Small intestine (tissue), 7 donors: ENCODE measurements at regions not wholly inside any gene's neighbourhood (a gene's known extent, or its start where the extent isn't known, plus 50 kb on each side); places are given as distances from the start of the nearest gene placed in this dataset.
A peak's percentile ranks its signal among the peaks of the same experiment; 100 is the strongest.

Experiments
- DNase-seq, 2 donors: peaks; one replicate each; pipeline versions ENCODE4 v3.0.0 to v3.0.0-alpha.2; 2013
- FAIRE-seq: peaks from 2 replicates; lab custom pipeline; 2012; peaks lifted over from hg19 to GRCh38; lab: Jason Lieb, UNC
- H3K27ac ChIP-seq, 3 donors: one replicate each; pipeline ENCODE4 v1.5.1; 2013; ENCODE audit warnings: low read length in 2 of 3, mild to moderate bottlenecking in 2 of 3, control low read depth in 1 of 3, inconsistent platforms in 1 of 3, low read depth in 1 of 3, moderate library complexity in 1 of 3
- H3K27me3 ChIP-seq, 3 donors: one replicate each; pipeline ENCODE4 v1.6.1; 2013; ENCODE audit warnings: low read length in 3 of 3, inconsistent platforms in 1 of 3; ENCODE audit not compliant: control insufficient read depth in 3 of 3, insufficient read depth in 3 of 3
- H3K36me3 ChIP-seq, 3 donors: one replicate each; pipeline ENCODE4 v1.6.1; 2013; ENCODE audit warnings: low read length in 3 of 3, inconsistent platforms in 1 of 3, low read depth in 1 of 3, mild to moderate bottlenecking in 1 of 3, moderate library complexity in 1 of 3; ENCODE audit not compliant: control insufficient read depth in 3 of 3, insufficient read depth in 2 of 3
- H3K4me1 ChIP-seq, 3 donors: one replicate each; pipeline ENCODE4 v1.6.1; 2013; ENCODE audit warnings: low read length in 2 of 3, inconsistent platforms in 1 of 3, low read depth in 1 of 3, mild to moderate bottlenecking in 1 of 3, moderate library complexity in 1 of 3; ENCODE audit not compliant: control insufficient read depth in 3 of 3, insufficient read depth in 2 of 3
- H3K4me3 ChIP-seq, 3 donors: one replicate each; pipeline ENCODE4 v1.5.1; 2013; ENCODE audit warnings: low read length in 3 of 3, control low read depth in 1 of 3, inconsistent platforms in 1 of 3, low read depth in 1 of 3, mild to moderate bottlenecking in 1 of 3, moderate library complexity in 1 of 3
- H3K9me3 ChIP-seq, 2 donors: one replicate each; pipeline ENCODE4 v1.6.1; 2013; ENCODE audit warnings: low read depth in 1 of 2, low read length in 1 of 2; ENCODE audit not compliant: control insufficient read depth in 2 of 2, insufficient read depth in 1 of 2
- WGBS, 3 donors: extraction: QIAGEN DNeasy Blood & Tissue Kit; methylation state at CpG; one replicate each; pipeline ENCODE4 v1.1.7; 2013; 5-methylcytosine and 5-hydroxymethylcytosine counted together
- donor health status: healthy with polysubstance abuse.
- donor health status: control.
- donor health status: control.
- donor health status: Bipolar disorder and iron deficiency.
- donor health status: healthy.

GRCh38 chr5:160504906-160505305 is 83.3 kb downstream of the PTTG1 start:
- DNase-seq: no peak
- H3K27me3 ChIP-seq: no peaks in the 10 kb centered on the region
- H3K27ac ChIP-seq: no peak overlapping the region
- 45 to 50% (median 49%) methylated on average over 2 of the region's 2 CpGs for WGBS, 3 donors
- H3K36me3 ChIP-seq: no peaks in the 10 kb centered on the region
- H3K9me3 ChIP-seq: no peaks in the 10 kb centered on the region
- no peaks in the 10 kb centered on the region for H3K4me1 ChIP-seq
- FAIRE-seq: no peak
- no peak overlapping the region for H3K4me3 ChIP-seq

DNA sequence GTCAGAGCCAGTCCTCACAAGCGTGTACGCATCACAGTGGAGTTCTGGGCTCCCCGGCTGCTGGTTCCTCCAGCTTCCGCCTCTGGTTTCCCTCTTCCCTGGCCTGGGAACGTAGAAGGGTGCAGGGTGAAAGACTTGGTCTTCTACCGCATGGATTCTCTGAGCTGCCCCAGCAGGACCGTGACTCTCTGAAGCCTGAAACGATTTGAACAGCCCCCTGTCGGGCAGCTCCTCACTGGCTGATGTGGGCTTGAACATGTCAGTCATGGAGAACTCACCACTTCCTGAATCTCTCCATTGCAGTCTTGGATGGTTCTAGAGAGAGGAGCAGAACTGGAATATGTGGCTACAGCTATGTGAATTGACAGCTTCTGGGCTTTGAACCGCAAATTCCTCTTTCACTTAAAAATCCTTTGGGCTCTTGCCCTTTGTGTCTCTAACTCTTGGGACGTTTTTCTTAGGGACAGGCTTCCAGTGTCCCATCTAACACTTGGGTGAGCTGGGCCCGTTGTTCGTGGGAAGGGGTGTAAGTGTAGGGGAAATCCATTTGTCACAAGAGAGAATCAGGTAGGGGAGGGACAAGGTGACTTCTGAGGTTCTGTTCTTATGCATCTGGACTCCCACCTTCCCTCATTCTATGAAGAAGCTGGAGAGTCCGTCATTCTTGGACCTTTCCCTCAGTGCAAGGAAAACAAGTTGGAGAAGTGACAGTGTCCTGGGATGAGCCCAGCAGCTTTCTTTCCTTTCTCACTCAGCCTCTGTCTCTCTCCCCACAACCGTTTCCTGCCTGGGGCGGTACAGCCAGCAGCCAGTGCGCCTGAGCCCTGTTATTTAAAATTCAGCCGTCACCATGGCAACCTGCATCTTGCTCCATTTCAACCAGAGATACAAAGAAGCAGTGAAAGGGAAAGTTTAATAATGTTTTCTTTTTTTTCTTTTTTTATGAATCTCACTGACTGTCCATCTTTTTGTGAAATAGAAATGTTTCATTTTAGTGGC is 84.7 kb downstream of the PTTG1 start:
- Histone ChIP-seq H3K36me3 (no peaks in the 10 kb centered on the region), H3K27ac (no peak overlapping the region), H3K27me3 (no peaks in the 10 kb centered on the region), H3K9me3 (no peaks in the 10 kb centered on the region), H3K4me3 (no peak overlapping the region), H3K4me1 (no peaks in the 10 kb centered on the region)
- 65 to 85% (median 75%) methylated on average over 18 of the region's 18 CpGs for WGBS, 3 donors
- DNase-seq (peak in 1 of 2 donors; percentile 20), FAIRE-seq (no peak)

GRCh38 chr5:160507221-160507721 is 85.6 kb downstream of the PTTG1 start:
- 59 to 67% (median 62%) methylated on average over 5 of the region's 5 CpGs for WGBS, 3 donors
- no peak overlapping the region for H3K4me3 ChIP-seq
- no peaks in the 10 kb centered on the region for H3K27me3 ChIP-seq
- H3K9me3 ChIP-seq: no peaks in the 10 kb centered on the region
- no peaks in the 10 kb centered on the region for H3K36me3 ChIP-seq
- H3K4me1 ChIP-seq: no peaks in the 10 kb centered on the region
- FAIRE-seq: no peak
- no peak overlapping the region for H3K27ac ChIP-seq
- DNase-seq: no peak

- WGBS, 3 donors: 4 to 9% (median 8%) methylated on average over 9 of the region's 9 CpGs
- peaks cover 0 to 3% (median 0%) of the 10 kb centered on the region in 3 donors for H3K4me1 ChIP-seq
- H3K9me3 ChIP-seq: no peaks in the 10 kb centered on the region
- no peak overlapping the region for H3K4me3 ChIP-seq
- H3K27ac ChIP-seq: no peak overlapping the region
- no peaks in the 10 kb centered on the region for H3K36me3 ChIP-seq
- peak; percentile 10 for FAIRE-seq
- peak; percentile 84 to 86 for DNase-seq
- H3K27me3 ChIP-seq: no peaks in the 10 kb centered on the region
Measured at GRCh38 chr5:160508780-160509361, 87.2 kb downstream of the PTTG1 start.

- FAIRE-seq: no peak
- WGBS, 3 donors: 69 to 81% (median 81%) methylated on average over 12 of the region's 12 CpGs
Measured at GRCh38 chr5:160511280-160511929, 89.8 kb downstream of the PTTG1 start.

More at GRCh38 chr5:160511280-160511929, 89.8 kb downstream of the PTTG1 start:
- Histone ChIP-seq H3K9me3 (no peaks in the 10 kb centered on the region), H3K27ac (no peak overlapping the region), H3K4me3 (no peak overlapping the region), H3K27me3 (no peaks in the 10 kb centered on the region), H3K36me3 (no peaks in the 10 kb centered on the region), H3K4me1 (peaks cover 0 to 3% (median 0%) of the 10 kb centered on the region in 3 donors)
- no peak for DNase-seq
